Rectal smooth muscle tissue (tissue), 1 donor: ENCODE measurements at regions not wholly inside any gene's neighbourhood (a gene's known extent, or its start where the extent isn't known, plus 50 kb on each side); places are given as distances from the start of the nearest gene placed in this dataset.

Experiments
- H3K27ac ChIP-seq: one replicate; pipeline ENCODE4 v1.7.0; 2013; ENCODE audit warnings: low read depth, low read length, inconsistent platforms
- H3K27me3 ChIP-seq: one replicate; pipeline ENCODE4 v1.7.0; 2013; ENCODE audit warnings: low read length; ENCODE audit not compliant: control insufficient read depth, insufficient read depth
- H3K36me3 ChIP-seq: one replicate; pipeline ENCODE4 v1.7.0; 2013; ENCODE audit warnings: low read length; ENCODE audit not compliant: control insufficient read depth, insufficient read depth
- H3K4me1 ChIP-seq: one replicate; pipeline ENCODE4 v1.7.0; 2013; ENCODE audit warnings: low read length; ENCODE audit not compliant: control insufficient read depth, insufficient read depth
- H3K4me3 ChIP-seq: one replicate; pipeline ENCODE4 v1.7.0; 2013; ENCODE audit warnings: low read length
- H3K9ac ChIP-seq: one replicate; pipeline ENCODE4 v1.7.0; 2013; ENCODE audit warnings: low read length

GRCh38 chr7:10192074-10192473 is 781.6 kb upstream of the PHF14 start:
- Histone ChIP-seq H3K27me3 (no peaks in the 10 kb centered on the region), H3K27ac (no peak overlapping the region), H3K9ac (no peak overlapping the region), H3K36me3 (no peaks in the 10 kb centered on the region), H3K4me3 (no peak overlapping the region), H3K4me1 (no peaks in the 10 kb centered on the region)

GRCh38 chr7:10205696-10206095 is 768.0 kb upstream of the PHF14 start:
- no peak overlapping the region for H3K4me3 ChIP-seq
- H3K27me3 ChIP-seq = no peaks in the 10 kb centered on the region
- H3K4me1 ChIP-seq = peaks cover 2% of the 10 kb centered on the region
- no peaks in the 10 kb centered on the region for H3K36me3 ChIP-seq
- no peak overlapping the region for H3K27ac ChIP-seq
- H3K9ac ChIP-seq = no peak overlapping the region

GRCh38 chr7:10210000-10210399 is 763.7 kb upstream of the PHF14 start:
- no peak overlapping the region for H3K27ac ChIP-seq
- no peaks in the 10 kb centered on the region for H3K27me3 ChIP-seq
- no peak overlapping the region for H3K9ac ChIP-seq
- peaks cover 2% of the 10 kb centered on the region for H3K4me1 ChIP-seq
- H3K4me3 ChIP-seq = no peak overlapping the region
- H3K36me3 ChIP-seq = no peaks in the 10 kb centered on the region

GRCh38 chr7:10211016-10211415 is 762.7 kb upstream of the PHF14 start:
- peaks cover 2% of the 10 kb centered on the region for H3K4me1 ChIP-seq
- H3K27me3 ChIP-seq = no peaks in the 10 kb centered on the region

GRCh38 chr7:10211861-10212260 is 761.8 kb upstream of the PHF14 start:
- no peak overlapping the region for H3K9ac ChIP-seq
- H3K27me3 ChIP-seq = no peaks in the 10 kb centered on the region
- H3K4me1 ChIP-seq = peaks cover 2% of the 10 kb centered on the region
- no peak overlapping the region for H3K4me3 ChIP-seq
- no peaks in the 10 kb centered on the region for H3K36me3 ChIP-seq
- no peak overlapping the region for H3K27ac ChIP-seq

More at GRCh38 chr7:10211016-10211415, 762.7 kb upstream of the PHF14 start:
- Histone ChIP-seq H3K27ac (no peak overlapping the region), H3K36me3 (no peaks in the 10 kb centered on the region), H3K4me3 (no peak overlapping the region), H3K9ac (no peak overlapping the region)

- no peak overlapping the region for H3K27ac ChIP-seq
- no peaks in the 10 kb centered on the region for H3K36me3 ChIP-seq
- no peaks in the 10 kb centered on the region for H3K27me3 ChIP-seq
- H3K4me1 ChIP-seq = peaks cover 2% of the 10 kb centered on the region
- H3K9ac ChIP-seq = no peak overlapping the region
- H3K4me3 ChIP-seq = no peak overlapping the region
These were observed 761.0 kb upstream of the PHF14 start for GRCh38 chr7:10212649-10213048.

- Histone ChIP-seq H3K27me3 (no peaks in the 10 kb centered on the region), H3K9ac (no peak overlapping the region), H3K4me3 (no peak overlapping the region), H3K36me3 (no peaks in the 10 kb centered on the region), H3K27ac (no peak overlapping the region), H3K4me1 (no peaks in the 10 kb centered on the region)
These were observed 757.2 kb upstream of the PHF14 start for GRCh38 chr7:10216462-10216861.

- H3K27ac ChIP-seq = no peak overlapping the region
- no peak overlapping the region for H3K4me3 ChIP-seq
These were observed 752.6 kb upstream of the PHF14 start for GRCh38 chr7:10221084-10221483.

GRCh38 chr7:10222976-10223375 is 750.7 kb upstream of the PHF14 start:
- Histone ChIP-seq H3K4me3 (no peak overlapping the region), H3K27ac (no peak overlapping the region)

More at GRCh38 chr7:10221084-10221483, 752.6 kb upstream of the PHF14 start:
- Histone ChIP-seq H3K36me3 (no peaks in the 10 kb centered on the region), H3K9ac (no peak overlapping the region), H3K27me3 (no peaks in the 10 kb centered on the region), H3K4me1 (peaks cover 3% of the 10 kb centered on the region)

GRCh38 chr7:10225275-10225674 is 748.4 kb upstream of the PHF14 start:
- no peak overlapping the region for H3K9ac ChIP-seq
- H3K36me3 ChIP-seq = no peaks in the 10 kb centered on the region
- H3K4me1 ChIP-seq = peaks cover 3% of the 10 kb centered on the region
- H3K4me3 ChIP-seq = no peak overlapping the region
- no peaks in the 10 kb centered on the region for H3K27me3 ChIP-seq
- H3K27ac ChIP-seq = no peak overlapping the region

More at GRCh38 chr7:10222976-10223375, 750.7 kb upstream of the PHF14 start:
- Histone ChIP-seq H3K27me3 (no peaks in the 10 kb centered on the region), H3K4me1 (peaks cover 3% of the 10 kb centered on the region), H3K36me3 (no peaks in the 10 kb centered on the region), H3K9ac (no peak overlapping the region)

GRCh38 chr7:10237306-10237705 is 736.4 kb upstream of the PHF14 start:
- no peak overlapping the region for H3K9ac ChIP-seq
- H3K4me3 ChIP-seq = no peak overlapping the region
- H3K36me3 ChIP-seq = no peaks in the 10 kb centered on the region
- H3K4me1 ChIP-seq = no peaks in the 10 kb centered on the region
- H3K27me3 ChIP-seq = no peaks in the 10 kb centered on the region
- no peak overlapping the region for H3K27ac ChIP-seq

- no peak overlapping the region for H3K4me3 ChIP-seq
- no peak overlapping the region for H3K27ac ChIP-seq
- no peaks in the 10 kb centered on the region for H3K27me3 ChIP-seq
- H3K36me3 ChIP-seq = no peaks in the 10 kb centered on the region
- H3K4me1 ChIP-seq = no peaks in the 10 kb centered on the region
- H3K9ac ChIP-seq = no peak overlapping the region
These were observed 735.0 kb upstream of the PHF14 start for GRCh38 chr7:10238641-10239040.

- no peak overlapping the region for H3K4me3 ChIP-seq
- H3K4me1 ChIP-seq = no peaks in the 10 kb centered on the region
- H3K27me3 ChIP-seq = no peaks in the 10 kb centered on the region
- H3K9ac ChIP-seq = no peak overlapping the region
- no peaks in the 10 kb centered on the region for H3K36me3 ChIP-seq
- H3K27ac ChIP-seq = no peak overlapping the region
These were observed 733.9 kb upstream of the PHF14 start for GRCh38 chr7:10239695-10240345.
